ENCODE measurements at regions not wholly inside any gene's neighbourhood (a gene's known extent, or its start where the extent isn't known, plus 50 kb on each side); places are given as distances from the start of the nearest gene placed in this dataset.

DNA sequence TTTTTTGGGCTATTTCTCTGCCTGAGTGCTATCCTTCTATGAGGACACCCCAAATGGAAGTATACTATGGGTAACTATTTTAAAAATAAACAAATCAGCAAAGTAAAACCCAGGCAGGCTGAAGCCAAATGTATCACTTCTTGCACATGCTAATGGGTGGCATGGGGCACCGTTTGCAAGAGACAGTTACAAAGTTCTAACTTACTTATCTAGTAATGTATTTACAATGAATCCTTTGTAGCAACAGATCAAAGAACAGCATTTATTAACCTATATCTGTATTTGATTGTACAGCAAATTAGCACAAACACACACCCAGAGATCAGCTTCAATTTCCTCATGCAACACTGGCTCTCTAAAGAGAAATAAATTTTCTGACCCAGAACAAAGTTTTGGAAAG, 225.5 kb downstream of the ZNF674 start:
- H4K20me1 ChIP-seq (ENCODE audit: insufficient read depth, low read length): no peaks in the 10 kb centered on the region
- POLR2A ChIA-PET (ENCODE audit: unreplicated experiment): no interaction called here
- no peak overlapping the region for H2BK5ac ChIP-seq (ENCODE audit: low read depth, low read length, poor library complexity, severe bottlenecking)
- no peak for DNase-seq
- no peak for ATAC-seq (ENCODE audit: low read depth)
- in situ Hi-C loops (cut with MboI; ENCODE audit: low sequenced_read_pairs): no loop called here
- no peaks in the 10 kb centered on the region for H3K9me3 ChIP-seq (ENCODE audit: control insufficient read depth, insufficient read depth, low read length)
- H3K14ac ChIP-seq (replicated peaks; ENCODE audit: low read depth, low read length): no peak overlapping the region
- no peak overlapping the region for H2AK5ac ChIP-seq (ENCODE audit: low read depth, low read length)
- peaks cover 10% of the 10 kb centered on the region; the same call in 1 of the 2 replicates for H3K27me3 ChIP-seq (ENCODE audit: control insufficient read depth, insufficient read depth, low read length)
- no peak overlapping the region for H2BK15ac ChIP-seq (ENCODE audit: low read depth, low read length)
- H3K9me1 ChIP-seq (ENCODE audit: insufficient read depth, low read length): no peaks in the 10 kb centered on the region
- H2AFZ ChIP-seq (replicated peaks; ENCODE audit: low read length, poor library complexity): no peak overlapping the region
- no peak overlapping the region for H4K8ac ChIP-seq (ENCODE audit: low read depth in 2 of 2, low read length in 2 of 2)
- intact Hi-C loops (cut with micrococcal nuclease): no loop called here
- H4K91ac ChIP-seq (ENCODE audit: insufficient read depth, low read depth, low read length): no peak overlapping the region
- no CpG with 5 or more reads among the region's 1 CpG for WGBS, 2 experiments (ENCODE audit: extremely low coverage in 2 of 2, insufficient read length in 1 of 2)
- H4K5ac ChIP-seq (ENCODE audit: low read depth, low read length): no peak overlapping the region
- TF ChIP-seq FOS (IDR thresholded peaks at IDR 0.05; ENCODE audit: low read depth, low read length): no peak
- no peak for TF ChIP-seq SMC3 (IDR thresholded peaks at IDR 0.05; ENCODE audit: low read depth, low read length)
- TF ChIP-seq, protein P1, sequence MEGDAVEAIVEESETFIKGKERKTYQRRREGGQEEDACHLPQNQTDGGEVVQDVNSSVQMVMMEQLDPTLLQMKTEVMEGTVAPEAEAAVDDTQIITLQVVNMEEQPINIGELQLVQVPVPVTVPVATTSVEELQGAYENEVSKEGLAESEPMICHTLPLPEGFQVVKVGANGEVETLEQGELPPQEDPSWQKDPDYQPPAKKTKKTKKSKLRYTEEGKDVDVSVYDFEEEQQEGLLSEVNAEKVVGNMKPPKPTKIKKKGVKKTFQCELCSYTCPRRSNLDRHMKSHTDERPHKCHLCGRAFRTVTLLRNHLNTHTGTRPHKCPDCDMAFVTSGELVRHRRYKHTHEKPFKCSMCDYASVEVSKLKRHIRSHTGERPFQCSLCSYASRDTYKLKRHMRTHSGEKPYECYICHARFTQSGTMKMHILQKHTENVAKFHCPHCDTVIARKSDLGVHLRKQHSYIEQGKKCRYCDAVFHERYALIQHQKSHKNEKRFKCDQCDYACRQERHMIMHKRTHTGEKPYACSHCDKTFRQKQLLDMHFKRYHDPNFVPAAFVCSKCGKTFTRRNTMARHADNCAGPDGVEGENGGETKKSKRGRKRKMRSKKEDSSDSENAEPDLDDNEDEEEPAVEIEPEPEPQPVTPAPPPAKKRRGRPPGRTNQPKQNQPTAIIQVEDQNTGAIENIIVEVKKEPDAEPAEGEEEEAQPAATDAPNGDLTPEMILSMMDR (conservative IDR thresholded peaks at IDR 0.05; ENCODE audit: low read depth, low read length): no peak
- TF ChIP-seq CEBPB (IDR thresholded peaks at IDR 0.05; ENCODE audit: low read depth, low read length): no peak
- no peak for TF ChIP-seq CHD1 (IDR thresholded peaks at IDR 0.05; ENCODE audit: low read depth, low read length)
- TF ChIP-seq MXI1 (IDR thresholded peaks at IDR 0.05; ENCODE audit: borderline replicate concordance, low read depth, low read length): no peak
- no peak for TF ChIP-seq RFX5 (IDR thresholded peaks at IDR 0.05; ENCODE audit: low read depth, low read length)
- TF ChIP-seq RAD21 (IDR thresholded peaks at IDR 0.05; ENCODE audit: low read length): no peak
- TF ChIP-seq POLR2A (IDR thresholded peaks at IDR 0.05; ENCODE audit: low read depth, low read length): no peak
- TF ChIP-seq BHLHE40 (IDR thresholded peaks at IDR 0.05; ENCODE audit: low read depth, low read length): no peak
- TF ChIP-seq MAFK (IDR thresholded peaks at IDR 0.05; ENCODE audit: low read depth, low read length): no peak
- no peak for TF ChIP-seq NFE2L2 (IDR thresholded peaks at IDR 0.05; ENCODE audit: low read depth, low read length)
- no peak for TF ChIP-seq MAZ (IDR thresholded peaks at IDR 0.05; ENCODE audit: borderline replicate concordance, low read depth, low read length)
- TF ChIP-seq RCOR1 (IDR thresholded peaks at IDR 0.05; ENCODE audit: insufficient replicate concordance, low read length): no peak
- TF ChIP-seq, protein P2, sequence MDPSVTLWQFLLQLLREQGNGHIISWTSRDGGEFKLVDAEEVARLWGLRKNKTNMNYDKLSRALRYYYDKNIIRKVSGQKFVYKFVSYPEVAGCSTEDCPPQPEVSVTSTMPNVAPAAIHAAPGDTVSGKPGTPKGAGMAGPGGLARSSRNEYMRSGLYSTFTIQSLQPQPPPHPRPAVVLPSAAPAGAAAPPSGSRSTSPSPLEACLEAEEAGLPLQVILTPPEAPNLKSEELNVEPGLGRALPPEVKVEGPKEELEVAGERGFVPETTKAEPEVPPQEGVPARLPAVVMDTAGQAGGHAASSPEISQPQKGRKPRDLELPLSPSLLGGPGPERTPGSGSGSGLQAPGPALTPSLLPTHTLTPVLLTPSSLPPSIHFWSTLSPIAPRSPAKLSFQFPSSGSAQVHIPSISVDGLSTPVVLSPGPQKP (IDR thresholded peaks at IDR 0.05; ENCODE audit: borderline replicate concordance, low read depth, low read length): no peak
- TF ChIP-seq, protein P3, sequence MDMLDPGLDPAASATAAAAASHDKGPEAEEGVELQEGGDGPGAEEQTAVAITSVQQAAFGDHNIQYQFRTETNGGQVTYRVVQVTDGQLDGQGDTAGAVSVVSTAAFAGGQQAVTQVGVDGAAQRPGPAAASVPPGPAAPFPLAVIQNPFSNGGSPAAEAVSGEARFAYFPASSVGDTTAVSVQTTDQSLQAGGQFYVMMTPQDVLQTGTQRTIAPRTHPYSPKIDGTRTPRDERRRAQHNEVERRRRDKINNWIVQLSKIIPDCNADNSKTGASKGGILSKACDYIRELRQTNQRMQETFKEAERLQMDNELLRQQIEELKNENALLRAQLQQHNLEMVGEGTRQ (IDR thresholded peaks at IDR 0.05; ENCODE audit: low read depth, low read length): no peak
- BruUV-seq (replicated peaks): no TSS peak
- no peak overlapping the region for H3K56ac ChIP-seq (ENCODE audit: extremely low read depth, insufficient read depth, low read length)
- H3K36me3 ChIP-seq (ENCODE audit: control insufficient read depth, insufficient read depth, low read length): no peaks in the 10 kb centered on the region
- H3K4me2 ChIP-seq (ENCODE audit: low read depth, low read length): no peak overlapping the region
- H2BK120ac ChIP-seq (ENCODE audit: low read depth, low read length): no peak overlapping the region
- no peak overlapping the region for H3K9ac ChIP-seq (ENCODE audit: low read depth, low read length)
- H3K27ac ChIP-seq (ENCODE audit: insufficient read depth, low read length): no peak overlapping the region
- H3K4ac ChIP-seq (ENCODE audit: low read depth, low read length): no peak overlapping the region
- H3K4me1 ChIP-seq (ENCODE audit: control insufficient read depth, insufficient read depth, low read length): no peaks in the 10 kb centered on the region
- no peak overlapping the region for H3K23ac ChIP-seq (ENCODE audit: low read depth, low read length)
- no peak overlapping the region for H2BK20ac ChIP-seq (ENCODE audit: low read depth, low read length)
- no peak overlapping the region for H2AK9ac ChIP-seq (replicated peaks; ENCODE audit: low read depth, low read length, poor library complexity)
- H3K4me3 ChIP-seq (ENCODE audit: insufficient read depth, low read depth, low read length): no peak overlapping the region
- H3K79me1 ChIP-seq (ENCODE audit: low read depth in 1 of 2, low read length in 2 of 2): no peaks in the 10 kb centered on the region
- no peak overlapping the region for H3K18ac ChIP-seq (ENCODE audit: low read depth, low read length)
- CTCF ChIA-PET: interaction anchor here (0.6 kb wide), 1 partner anchor 9 kb away, joined by 3 read pairs; no protein-coding TSS in a partner anchor
- dilution Hi-C loops (cut with HindIII; ENCODE audit: low sequenced_read_pairs, unreplicated experiment): no loop called here

Measured in IMR-90 (cell line).